HG03066 (cell line): ENCODE measurements at regions not wholly inside any gene's neighbourhood (a gene's known extent, or its start where the extent isn't known, plus 50 kb on each side); places are given as distances from the start of the nearest gene placed in this dataset.

ENCODE experiments used
- ATAC-seq: cut with Tn5 transposase; IDR thresholded peaks from one replicate; pipeline ENCODE4 v1.9.1; 2021; ENCODE audit warnings: low read depth; ENCODE audit not compliant: unreplicated experiment

DNA sequence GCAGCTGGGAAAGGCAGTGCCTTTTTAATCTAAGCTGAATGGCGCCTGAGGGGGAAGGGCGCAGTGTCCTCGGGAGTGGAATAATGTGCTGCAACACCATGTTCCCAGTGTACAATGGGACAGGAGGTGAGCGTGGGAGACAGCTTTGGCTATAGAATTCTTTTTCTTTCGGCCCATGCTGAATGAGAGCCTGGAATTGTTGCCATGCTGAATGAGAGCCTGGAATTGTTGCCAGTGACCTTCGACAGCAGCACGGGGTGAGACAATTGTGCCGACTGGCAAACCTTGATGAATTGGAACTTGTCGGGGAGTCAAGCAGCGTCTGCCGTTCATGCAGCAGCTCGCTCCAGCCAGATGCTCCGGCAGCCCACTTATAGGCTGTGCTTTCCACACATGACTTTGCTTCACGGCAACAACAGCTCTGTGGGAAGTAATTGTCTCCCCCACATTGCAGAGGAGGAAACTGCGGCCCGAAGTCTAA lies 141.4 kb upstream of the E2F8 start:
- ATAC-seq, result no peak

DNA sequence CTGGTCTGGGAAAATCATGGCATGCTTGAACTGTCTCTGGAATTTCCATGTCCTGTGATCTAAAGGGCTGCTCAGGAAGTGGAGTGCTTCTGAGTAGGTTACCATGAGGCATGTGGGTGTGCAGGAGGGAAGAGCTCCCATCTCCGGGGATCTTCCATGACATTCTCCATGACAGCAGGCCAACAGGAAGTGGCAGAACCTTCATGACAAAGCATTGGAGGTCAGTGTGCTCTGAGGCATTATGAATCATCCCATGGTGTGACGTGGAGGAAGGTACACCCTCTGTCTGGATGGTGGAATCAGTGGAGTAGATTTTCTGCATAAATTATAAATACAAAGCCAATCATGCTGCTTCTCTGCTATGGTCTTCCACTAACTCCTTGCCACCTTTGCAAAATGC lies 139.6 kb upstream of the E2F8 start:
- no peak for ATAC-seq

DNA sequence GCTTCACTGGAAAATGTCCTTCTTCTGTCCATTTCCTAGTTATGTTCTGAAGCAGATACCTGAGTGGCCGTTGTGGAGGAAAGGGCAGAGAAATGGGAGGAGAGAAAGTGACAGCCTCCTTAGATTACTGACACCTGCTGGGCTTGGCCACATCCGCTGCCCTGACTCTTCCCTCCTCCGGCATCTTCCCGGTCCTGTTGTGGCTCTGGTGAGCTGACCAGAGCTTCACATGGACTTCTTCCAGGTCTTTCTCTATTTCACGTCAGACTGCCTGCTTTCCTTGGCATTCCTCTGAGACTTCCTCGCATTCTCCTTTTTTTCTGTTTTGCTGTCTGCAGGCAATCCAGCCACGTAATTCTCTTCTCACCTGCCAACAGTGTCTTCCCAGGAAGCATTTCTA lies 138.7 kb upstream of the E2F8 start:
- ATAC-seq, result no peak

DNA sequence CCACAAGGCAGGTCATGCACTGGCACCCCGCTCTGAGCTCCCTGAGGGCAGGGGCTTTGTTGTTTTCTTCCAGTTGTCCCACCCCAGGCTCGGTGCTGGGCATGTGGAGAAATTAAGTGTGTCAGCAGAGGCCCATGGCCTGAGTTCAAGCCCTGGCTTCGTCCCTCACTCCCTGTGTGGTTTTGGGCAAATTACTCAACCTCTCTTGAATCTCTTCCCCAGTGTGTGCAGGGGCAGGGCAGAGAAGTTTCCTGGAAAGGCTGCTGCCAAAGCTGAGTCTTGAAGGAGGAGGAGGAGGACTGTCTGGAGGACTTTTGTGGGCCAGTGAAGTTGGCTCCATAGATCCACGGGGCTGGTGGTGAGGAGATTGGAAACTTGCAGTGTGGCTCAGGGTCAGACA lies 138.1 kb upstream of the E2F8 start:
- no peak for ATAC-seq

DNA sequence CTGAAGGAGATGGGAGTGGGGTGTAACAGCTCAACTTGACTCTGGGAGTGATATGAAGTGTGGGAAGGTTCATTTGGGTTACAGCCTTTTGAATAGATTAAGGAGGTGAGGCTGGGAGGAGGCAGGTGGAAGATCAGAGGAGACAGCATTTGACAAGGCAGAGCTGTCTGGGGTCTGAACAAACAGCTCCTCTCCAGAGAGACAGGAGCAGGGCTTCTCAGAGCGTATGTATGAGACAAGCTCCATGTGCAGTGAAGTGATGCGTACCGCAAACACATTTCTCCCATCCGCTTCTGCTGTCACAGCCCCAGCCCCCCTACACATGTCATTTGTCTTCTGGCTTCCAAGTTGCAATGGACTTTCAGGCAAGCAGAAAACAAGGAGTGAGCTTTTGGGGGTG lies 137.1 kb upstream of the E2F8 start:
- no peak for ATAC-seq

DNA sequence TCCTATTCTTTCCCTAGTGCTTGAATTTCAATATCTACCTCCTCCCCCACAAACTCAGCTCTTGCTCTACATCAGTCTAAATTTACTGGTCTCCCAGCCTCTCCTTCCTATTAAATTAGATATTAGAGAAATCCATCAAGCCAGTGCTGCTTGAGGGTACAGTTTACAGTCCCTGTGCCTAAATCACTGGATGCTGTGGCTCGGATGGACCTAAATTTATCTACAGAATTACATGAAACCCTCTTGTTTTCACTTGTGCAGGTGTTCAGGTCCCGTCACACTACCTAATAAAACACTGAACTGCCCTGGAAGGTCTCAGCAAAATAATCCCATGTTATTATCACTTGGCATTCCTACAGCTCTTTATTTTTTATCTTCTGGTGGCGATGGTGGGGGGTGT lies 134.7 kb upstream of the E2F8 start:
- no peak for ATAC-seq

DNA sequence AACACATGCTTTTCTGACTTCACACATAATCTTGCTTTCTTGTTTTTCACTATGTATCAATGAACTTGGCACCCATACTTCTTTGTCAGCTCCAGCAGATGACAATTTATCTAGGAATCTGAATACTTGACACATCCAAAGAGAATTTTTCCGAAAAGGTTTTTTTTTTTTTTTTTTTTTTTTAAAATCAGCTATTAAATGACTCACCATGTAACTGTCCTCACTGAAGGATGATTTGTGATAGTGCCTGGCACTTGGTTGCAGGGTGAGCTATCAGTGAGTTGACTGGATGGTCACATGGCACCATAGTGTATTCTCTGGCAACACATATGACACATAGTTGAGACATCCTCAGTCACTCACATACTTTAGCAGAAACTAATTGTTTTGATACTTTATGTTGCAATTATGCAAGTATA lies 133.4 kb upstream of the E2F8 start:
- ATAC-seq, result no peak

DNA sequence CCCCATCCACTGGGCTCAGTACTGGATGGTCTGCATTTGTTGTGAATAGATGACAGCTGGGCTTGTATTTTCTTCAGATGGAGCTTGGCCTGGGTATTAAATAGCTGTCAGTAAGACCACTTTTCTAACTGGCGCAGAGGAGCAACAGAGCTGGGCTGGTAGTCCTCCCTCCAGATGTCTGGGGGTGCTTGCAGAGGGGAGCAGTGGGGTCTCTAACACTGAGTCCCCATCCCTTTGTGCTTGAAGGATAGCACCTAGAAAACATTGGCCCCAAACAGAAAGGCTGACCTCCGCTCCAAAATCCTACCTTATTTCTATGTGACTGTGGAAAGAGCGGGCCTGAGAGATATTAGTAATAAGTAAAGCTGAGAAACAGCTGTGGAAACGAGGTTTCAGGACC lies 131.6 kb upstream of the E2F8 start:
- no peak for ATAC-seq

DNA sequence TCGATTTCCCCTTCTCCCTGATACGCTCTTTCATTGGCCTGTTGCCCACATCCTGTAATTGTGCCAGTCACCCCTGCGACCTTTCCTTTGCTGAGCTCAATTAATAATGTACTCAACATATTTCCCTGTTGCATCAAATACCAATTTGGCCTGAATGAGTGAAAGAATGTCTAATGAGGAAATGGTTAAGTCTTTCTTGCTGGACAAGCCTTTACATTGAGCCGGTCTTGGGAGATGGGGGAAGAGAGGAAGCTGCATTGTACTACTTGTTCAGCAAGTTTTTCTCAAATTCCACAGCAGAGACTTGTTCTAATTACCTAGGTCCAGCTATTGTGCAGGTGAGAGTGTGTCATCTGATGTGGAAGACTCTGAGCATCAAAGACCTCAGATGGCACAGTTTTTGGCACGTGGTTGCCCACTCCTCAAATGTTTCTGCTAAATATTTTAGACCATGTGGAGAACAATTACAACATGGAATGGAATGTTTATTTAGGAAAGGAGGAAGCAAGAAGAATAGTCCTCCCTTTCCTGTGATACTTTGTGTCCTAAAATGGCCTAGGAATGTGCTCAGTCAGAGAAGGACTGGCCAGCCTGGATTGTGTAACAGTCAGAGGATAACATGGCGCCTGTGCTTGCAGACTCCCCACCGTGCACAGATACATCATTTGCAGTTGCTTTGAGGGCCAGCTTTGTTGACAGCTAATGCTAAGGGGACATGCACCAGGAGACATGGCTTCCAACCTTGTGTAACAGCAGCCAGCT lies 129.5 kb upstream of the E2F8 start:
- ATAC-seq, result no peak

DNA sequence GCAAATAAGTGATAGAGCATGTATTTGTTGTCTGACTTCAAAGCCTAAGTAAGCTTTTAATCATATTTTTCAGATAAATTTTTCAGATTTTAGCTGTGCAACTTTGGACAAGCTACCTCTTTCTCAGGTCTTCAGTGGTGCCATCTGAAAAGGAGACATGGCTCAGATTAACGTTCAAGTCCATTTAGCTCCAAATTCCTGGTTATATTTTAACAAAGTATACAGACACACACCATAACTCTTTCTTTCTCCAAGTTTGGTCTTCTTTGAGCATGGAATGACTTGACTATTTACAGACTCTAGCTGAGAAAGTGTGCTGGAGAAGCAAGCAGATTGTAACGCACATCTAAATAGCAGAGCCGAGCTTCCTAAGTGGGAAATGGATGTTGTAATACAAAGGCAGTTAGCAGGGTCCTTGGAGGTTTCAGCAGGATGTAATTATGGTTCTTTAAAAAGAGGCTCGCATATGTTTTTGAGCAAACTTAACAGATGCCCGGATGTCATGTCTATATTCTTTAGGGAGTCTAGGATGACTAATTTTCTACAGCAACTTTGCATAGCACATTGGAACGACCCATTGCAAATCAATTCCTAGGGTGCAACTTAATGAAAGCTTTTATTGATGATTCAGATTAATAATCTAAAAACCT lies 128.1 kb upstream of the E2F8 start:
- ATAC-seq, result no peak

DNA sequence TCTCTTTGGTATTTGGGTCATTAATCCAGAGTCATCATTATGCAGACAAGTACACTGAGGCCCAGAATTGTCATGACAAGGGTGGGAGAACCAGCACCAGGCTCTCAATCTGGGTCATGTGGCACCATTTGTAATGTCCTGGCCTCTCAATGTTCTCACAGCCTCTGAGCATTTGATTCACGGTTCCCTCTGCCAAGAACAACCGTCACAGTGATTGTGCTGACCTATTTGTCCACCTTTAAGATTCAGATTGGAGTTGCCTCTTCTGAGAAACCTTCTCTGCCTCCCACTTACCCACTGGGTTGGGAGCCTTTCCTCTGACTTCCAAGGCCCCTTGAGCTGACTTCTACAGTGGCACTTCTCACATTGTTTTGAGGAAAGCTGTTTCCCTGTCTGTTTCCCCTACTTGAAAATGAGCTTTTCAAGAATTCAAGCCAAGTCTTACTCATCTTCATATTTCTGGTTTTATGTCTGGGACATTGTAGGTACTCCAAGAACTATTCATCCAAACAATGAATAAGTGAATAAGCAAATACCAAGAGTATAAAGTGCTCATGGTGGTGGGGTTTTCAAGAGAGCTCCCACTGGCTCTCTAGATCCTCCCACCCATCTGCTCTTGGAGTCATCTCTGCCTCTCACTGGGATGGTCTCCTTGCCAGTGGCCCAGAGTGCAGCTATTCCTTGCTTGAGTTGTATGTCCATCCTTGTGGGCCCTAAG lies 126.4 kb upstream of the E2F8 start:
- no peak for ATAC-seq

DNA sequence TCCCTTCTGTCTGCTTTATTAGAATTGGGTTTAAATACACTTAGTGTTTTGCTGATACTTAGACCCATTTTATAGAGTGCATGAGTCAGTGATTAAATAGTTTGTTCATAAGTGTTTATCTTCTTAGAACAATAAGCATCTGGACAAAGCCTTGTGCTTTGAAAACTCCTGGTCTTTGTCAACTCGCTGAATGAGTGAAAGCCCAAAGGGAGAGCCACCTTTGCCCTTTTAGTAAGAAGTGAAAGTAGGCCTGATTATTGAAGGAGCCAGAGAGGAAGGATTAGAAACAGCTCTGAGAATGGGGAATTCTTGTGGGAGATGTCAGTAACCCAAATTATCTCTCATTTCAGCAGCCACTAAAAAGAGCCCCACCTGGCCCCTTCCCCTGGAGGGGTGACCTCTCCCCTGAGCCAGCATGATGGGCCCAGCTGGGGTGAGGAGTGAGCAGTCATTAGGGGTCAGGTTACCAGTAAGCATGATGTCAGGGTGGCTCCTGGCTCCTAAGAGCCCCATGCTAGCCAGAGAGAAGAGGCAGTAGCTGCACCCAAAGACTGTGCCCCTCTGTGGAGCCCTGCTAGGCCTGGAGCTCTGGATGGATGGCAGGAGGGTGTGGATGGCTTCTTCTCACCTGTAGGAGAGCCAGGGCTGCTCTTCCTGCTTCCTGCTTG lies 125.1 kb upstream of the E2F8 start:
- no peak for ATAC-seq

DNA sequence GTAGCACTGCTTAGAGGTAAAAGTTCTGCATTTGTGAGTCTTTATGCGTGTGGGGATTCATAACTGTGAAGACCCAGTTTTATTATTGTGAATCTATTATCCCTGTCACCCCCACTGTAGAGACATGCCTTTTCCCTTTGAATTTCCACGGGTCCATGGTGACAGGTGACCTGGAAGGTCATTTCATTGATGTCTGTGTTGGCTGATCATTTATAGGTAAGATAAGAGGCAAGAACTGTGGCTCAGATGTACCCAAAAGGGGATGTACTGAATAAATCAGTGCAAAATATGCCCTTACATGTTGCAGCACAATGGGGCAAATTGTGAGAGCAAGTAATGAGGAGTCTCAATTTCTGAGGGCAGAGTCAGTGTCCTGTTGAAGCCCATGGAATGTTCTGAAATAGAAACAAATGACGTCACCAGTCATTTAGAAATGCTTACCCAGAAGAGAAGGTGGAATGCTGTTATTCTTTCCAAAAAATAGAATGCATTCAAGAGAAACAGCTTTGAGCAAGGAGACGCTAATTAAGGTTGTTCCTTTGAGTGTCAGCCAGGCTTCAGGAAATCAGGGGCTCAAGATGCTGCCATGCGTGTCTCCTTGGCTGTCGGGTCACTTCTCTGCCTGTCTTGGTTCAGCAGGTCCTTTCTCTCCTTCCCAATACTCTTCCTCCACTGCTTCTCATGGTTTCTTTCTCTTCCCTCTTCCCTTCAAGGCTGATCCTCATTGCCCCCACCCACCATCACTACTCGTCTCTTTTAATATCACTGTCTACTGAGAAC lies 118.7 kb upstream of the E2F8 start:
- ATAC-seq, result no peak

DNA sequence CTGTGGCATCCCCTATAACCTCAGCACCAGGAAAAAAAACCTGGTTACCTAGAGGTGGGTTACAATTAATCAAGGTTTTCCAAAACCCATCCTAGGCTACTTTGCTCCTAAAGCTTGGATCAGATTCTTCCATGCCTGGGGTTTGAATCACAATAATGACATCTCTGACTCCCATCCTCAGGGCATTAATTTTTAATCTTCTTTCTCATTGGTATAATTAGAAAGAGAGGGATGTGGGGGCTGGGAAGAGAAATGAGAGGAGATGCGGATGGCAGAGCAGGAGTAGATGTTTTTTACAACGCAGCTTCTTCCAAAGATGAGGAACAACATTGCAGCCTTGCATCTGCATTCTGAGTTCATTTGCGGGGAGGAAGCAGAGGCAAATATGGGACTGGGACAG lies 117.2 kb upstream of the E2F8 start:
- ATAC-seq, result no peak

DNA sequence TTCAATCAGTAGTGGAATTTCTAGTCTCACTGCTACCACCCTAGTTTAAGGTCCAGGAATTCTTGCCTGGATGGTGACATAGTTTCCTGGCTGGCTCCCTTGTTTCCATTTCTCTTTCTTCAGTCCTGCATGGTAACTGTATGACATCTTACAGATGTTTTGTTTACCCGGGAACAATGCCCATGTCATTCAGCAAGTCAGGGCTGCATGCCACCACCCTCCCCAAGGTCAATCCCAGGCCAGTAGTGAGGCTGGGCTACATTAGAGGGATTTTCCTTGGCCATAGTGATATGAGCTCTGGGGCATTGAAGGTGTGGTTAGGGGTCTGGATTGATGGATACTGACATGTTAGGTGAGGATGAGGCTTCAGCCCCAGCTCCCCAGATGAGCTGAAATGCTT lies 114.9 kb upstream of the E2F8 start:
- ATAC-seq, result no peak

DNA sequence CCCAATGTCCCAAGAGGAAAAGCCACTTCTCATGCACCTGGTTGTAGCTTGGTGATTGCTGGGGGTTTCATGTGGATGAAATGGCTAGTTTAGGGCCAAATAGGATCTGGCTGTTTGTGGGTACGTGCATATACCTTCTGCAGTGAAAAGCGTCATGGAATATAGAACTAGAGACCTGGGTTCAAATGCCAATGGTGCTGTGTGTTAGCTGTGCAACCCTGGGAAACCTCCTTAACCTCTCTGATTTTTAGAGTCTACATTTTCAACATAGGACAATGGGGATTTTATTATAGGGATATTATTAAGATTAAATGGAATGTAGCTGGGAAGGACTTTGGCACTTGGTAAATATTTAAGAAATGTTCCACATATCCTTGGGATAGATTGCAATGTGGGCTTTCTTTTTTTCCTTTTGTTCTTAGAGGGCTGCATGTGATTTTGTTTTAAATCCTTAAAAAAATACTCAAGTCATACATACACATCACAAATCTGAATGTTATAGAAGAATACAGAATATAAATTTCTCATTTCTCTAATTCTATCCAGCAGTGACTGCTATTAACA lies 112.6 kb upstream of the E2F8 start:
- ATAC-seq, result no peak

DNA sequence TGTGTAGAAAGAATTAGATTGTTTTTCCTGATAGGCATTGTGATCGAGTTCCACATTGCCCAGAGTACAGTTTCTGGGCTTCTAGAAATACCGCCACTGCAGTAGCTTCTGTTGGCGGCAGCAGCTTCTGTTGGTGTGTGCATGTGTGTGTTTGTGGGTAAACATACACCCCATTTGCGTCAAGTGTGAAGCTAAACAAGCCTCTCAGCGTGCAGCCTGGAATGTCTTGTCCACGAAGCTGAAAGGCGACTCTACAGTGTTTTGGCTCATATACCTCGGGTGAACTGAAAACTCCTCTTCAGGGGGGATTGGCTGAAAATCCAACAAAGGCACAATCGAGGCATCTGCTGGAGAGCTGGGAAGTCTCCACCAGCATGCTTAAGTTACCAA lies 112.0 kb upstream of the E2F8 start:
- no peak for ATAC-seq

DNA sequence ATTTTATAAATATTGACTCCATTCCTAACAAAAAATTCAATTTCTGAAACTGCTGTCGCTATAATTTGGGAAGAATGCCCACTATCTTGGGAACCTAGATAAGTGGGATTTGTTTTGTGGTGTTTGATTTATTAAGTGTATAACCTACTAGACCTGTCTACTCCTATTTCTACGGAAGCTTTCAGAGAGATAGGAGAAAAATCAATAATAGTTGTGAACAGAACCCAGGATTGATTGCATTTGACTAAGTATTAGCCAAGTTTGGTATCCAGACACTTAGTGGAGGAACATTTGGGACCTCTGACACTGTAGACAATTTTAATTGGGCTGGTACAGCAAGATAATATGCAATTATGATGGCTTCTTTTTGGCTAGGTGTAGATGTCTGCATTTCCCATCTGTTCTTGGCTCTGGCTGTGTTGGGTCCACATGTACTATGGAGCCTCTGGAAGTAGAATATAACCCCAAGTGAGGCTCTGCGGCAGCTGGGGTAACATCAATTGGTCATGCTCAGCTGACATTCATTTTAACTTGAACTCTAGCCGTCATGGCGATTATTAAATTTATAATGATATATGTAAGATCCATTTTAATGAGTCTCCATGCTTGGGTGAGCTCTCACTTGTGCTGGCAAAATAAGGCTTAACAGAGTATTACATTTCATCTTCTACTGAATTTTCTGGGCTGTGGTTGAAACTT lies 111.5 kb upstream of the E2F8 start:
- ATAC-seq, result no peak

DNA sequence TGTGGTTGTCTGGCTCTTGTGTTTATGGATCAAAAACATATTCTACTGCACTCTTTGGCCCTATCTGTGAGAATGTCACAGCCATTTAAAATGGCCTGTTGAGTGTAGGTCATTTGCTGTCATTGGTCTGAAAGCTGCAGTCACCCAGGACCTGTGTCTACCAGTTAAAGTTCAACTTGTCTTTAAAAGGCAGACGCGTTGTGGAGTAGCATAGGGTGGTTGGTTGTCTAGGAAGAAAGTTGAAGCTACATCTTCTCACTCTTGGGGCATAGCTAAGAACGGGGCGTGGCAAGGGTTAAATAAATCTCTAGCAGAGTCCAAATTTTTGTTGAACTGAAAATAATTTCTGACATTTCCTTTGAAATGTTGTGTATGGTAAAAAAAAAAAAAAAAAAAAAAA lies 110.7 kb upstream of the E2F8 start:
- ATAC-seq, result no peak

DNA sequence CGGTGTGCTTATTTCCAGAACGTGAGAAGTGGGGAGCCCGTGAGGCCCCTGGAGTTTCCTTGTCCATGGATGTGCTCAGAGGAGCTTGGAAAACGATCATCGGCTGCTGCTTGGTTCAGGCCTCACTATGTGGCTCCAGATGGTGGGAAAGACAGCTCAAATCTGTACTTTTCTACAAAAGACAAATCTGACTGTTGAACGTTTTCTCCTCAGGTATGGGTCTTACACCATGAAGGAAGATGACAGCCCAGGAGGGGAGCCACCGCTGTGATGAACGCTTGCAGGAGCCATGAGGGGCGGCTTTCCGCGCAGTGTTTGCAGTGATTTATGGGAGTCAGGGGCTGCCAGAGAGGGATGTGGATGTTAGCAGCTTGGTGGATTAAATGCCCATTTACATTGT lies 109.4 kb upstream of the E2F8 start:
- ATAC-seq, result no peak
